ENCODE measurements at regions not wholly inside any gene's neighbourhood (a gene's known extent, or its start where the extent isn't known, plus 50 kb on each side); places are given as distances from the start of the nearest gene placed in this dataset.
A peak's percentile ranks its signal among the peaks of the same experiment; 100 is the strongest.
"Not testable (repeated sequence)": the region's sequence is repeated elsewhere in the genome, so short reads cannot be mapped to it uniquely, and the experiment has no call there.

GRCh38 chr2:20499387-20499786, 52.5 kb downstream of the RHOB start:
- no peak for DNase-seq (ENCODE audit: extremely low read depth in 1 of 2, low read depth in 1 of 2)

- DNase-seq (ENCODE audit: extremely low read depth in 1 of 2, low read depth in 1 of 2): no peak
Observed at GRCh38 chr2:20501974-20502373, 55.1 kb downstream of the RHOB start.

- DNase-seq (ENCODE audit: extremely low read depth in 1 of 2, low read depth in 1 of 2): not testable (repeated sequence)
Observed at GRCh38 chr2:20502496-20502895, 55.6 kb downstream of the RHOB start.

GRCh38 chr2:20504174-20504573, 57.3 kb downstream of the RHOB start:
- no peak for DNase-seq (ENCODE audit: extremely low read depth in 1 of 2, low read depth in 1 of 2)

GRCh38 chr2:20506201-20506685, 59.4 kb downstream of the RHOB start:
- DNase-seq (ENCODE audit: extremely low read depth in 1 of 2, low read depth in 1 of 2): no peak

GRCh38 chr2:20507166-20507692, 60.4 kb downstream of the RHOB start:
- peak in 1 of 2 donors; percentile 26 for DNase-seq (ENCODE audit: extremely low read depth in 1 of 2, low read depth in 1 of 2)

DNA sequence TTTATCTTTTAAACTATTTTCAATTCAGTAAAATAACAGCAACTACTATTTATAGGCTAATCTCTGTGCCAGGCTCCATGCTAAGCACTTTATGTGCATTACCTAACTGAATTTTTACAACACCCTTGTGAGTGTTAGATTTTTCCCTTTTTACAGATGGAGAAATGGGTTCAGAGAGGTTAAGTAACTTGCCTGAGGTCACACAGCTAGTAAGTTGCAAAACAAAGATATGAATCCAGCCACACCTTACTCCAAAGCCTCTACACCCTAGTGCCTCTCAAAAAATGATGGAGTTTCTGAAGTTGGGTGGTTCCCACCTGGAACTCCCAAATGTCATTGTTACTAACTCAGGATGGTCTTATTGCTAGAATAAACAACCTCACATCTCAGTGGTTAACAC, 60.8 kb downstream of the RHOB start:
- no peak for DNase-seq (ENCODE audit: extremely low read depth in 1 of 2, low read depth in 1 of 2)

- DNase-seq (ENCODE audit: extremely low read depth in 1 of 2, low read depth in 1 of 2): no peak
Observed at GRCh38 chr2:20509301-20509769, 62.5 kb downstream of the RHOB start.

DNA sequence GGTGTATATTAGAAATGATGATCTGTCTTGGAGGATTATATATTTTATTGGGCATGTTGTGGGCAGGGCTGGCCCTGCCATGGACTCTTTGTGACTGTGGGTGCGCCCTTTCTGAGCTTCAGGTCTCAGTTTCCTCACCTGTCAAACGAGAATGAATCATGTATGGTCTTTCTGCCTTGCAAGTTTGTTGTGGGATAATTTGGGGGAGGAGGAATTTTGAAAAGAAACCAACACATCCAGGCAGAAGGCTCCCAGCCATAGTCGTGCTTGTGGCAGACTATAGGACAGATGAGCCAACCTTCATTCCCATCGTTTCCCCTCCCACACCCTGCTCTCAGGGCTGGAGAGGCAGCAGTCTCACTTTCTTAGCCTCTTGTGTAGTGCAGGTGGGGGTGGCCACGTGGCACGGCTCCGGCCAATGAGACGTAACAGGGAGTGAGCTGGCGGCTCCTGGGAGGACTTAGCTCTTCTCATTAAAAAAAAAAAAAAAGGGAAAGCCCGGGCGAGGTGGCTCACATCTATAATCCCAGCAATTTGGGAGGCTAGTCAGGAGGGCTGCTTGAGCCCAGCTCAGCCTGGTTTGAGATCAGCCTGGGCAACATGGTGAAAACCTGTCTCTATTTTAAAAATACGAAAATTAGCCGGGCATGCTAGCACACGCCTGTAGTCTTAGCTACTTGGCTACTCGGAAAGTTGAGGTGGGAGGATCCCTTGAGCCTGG, 63.1 kb downstream of the RHOB start:
- DNase-seq (ENCODE audit: extremely low read depth in 1 of 2, low read depth in 1 of 2): no peak

DNA sequence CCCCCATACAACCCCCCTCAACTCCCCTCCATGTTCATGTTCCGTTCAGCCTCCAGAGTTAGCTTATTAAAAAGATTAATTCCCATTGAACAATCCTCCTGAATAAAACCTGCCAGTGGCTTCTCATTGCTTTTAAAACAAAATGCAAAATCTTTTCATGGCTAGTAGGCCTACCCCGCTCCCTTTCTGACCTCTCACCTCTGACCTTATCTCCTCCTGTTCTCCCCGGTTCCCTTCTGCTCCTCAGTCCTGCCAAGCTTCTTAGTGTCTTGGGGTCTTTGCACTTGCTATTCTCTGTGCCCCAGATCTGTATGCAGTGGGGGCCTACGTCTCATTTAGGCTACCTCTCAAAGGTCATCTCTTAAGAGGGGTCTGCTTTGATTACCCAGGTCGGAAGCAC, 64.3 kb downstream of the RHOB start:
- DNase-seq (ENCODE audit: extremely low read depth in 1 of 2, low read depth in 1 of 2): no peak

- DNase-seq (ENCODE audit: extremely low read depth in 1 of 2, low read depth in 1 of 2): no peak
Observed at GRCh38 chr2:20512061-20512605, 65.3 kb downstream of the RHOB start.

DNA sequence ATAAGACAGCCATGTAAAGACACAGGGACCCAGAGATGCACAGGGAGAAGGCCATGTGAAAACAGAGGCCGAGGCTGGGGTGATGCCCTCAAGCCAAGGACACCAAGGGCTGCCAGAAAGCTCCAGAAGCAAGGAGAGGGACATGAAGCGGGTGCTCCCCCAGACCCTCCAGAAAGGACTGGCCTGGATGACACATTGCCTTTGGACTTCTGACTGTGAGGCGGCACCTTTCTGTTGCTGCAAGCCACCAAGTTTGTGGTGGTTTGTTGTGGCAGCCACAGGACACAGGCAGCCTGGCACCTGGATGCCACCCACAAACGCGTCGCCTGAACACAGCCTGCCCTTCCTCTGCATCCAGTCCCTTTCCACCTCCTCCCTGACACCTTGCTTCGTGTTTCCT, 67.1 kb downstream of the RHOB start:
- DNase-seq (ENCODE audit: extremely low read depth in 1 of 2, low read depth in 1 of 2): no peak

DNA sequence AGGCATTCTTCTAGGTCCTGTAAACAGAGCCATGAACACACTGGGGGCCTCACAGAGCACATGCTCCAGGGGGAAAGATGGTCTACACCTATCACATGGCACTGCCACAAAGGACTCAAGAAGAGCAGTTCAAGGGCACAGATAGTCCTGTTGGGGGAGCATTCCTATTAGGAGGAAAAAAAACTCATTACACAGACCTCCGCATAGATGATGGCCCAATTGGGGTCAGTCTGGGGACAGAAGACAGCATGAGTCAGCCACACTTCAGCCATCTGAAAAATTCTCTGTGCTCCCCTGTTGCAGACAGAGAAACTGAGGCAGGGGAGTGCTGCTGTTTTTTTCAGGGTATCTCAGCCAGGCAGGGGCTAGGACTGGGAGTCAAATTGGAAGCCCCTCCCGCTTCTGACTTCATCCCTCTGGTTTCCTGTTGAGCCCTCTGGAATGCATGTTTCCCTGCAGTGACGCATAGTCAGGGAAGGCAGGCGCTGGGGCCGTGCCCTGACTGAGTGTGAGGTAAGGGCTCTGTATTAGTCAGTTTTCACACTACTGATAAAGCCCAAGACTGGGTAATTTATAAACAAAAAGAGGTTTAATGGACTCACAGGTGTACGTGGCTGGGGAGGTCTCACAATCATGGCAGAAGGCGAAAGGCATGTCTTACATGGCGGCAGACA, 67.9 kb downstream of the RHOB start:
- DNase-seq (ENCODE audit: extremely low read depth in 1 of 2, low read depth in 1 of 2): no peak

DNA sequence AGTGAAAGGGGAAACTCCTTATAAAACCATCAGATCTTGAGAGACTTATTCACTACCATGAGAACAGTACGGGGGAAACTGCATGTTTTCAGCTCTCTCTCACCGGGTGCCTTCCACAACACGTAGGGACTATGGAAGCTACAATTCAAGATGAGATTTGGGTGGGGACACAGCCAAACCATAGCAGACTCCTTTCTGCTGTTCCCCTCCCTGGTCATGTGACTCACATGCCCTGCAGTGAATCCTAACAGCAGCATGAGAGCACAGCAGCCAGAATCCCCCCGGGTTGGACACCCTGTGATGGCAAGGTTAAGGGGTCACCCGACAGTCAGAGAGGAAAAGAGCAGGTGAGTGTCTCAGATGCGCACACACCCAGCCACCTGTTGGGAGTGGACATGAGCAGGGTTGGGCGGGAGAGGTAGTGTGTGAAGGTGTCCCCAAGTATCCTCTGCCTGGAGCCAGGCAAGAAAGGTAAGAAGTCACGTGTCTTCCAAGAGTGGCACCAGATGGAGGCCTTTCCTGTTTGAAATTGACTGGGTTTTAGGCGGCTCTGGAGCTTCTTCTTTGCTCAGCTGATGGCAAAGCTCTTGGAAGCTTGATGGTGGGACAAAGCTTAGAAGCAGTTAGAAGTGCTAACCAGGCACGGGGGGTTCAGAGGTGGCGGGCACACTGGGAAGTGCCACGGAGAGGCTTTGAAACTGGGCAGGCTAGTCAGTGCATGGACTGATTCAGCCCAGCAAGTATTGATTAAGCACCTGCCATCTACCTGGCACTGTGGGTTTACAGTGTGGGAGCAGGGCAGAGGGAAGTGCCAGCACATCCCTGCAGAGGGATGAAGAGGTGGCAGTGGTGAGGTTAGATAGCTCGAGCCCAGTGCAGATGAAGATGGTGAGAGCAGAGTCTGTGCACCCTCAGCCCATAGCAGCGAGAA, 68.7 kb downstream of the RHOB start:
- no peak for DNase-seq (ENCODE audit: extremely low read depth in 1 of 2, low read depth in 1 of 2)

GRCh38 chr2:20516291-20516645, 69.4 kb downstream of the RHOB start:
- DNase-seq (ENCODE audit: extremely low read depth in 1 of 2, low read depth in 1 of 2): no peak

GRCh38 chr2:20516646-20517341, 69.9 kb downstream of the RHOB start:
- no peak for DNase-seq (ENCODE audit: extremely low read depth in 1 of 2, low read depth in 1 of 2)

GRCh38 chr2:20519309-20519708, 72.4 kb downstream of the RHOB start:
- DNase-seq (ENCODE audit: extremely low read depth in 1 of 2, low read depth in 1 of 2): no peak

DNA sequence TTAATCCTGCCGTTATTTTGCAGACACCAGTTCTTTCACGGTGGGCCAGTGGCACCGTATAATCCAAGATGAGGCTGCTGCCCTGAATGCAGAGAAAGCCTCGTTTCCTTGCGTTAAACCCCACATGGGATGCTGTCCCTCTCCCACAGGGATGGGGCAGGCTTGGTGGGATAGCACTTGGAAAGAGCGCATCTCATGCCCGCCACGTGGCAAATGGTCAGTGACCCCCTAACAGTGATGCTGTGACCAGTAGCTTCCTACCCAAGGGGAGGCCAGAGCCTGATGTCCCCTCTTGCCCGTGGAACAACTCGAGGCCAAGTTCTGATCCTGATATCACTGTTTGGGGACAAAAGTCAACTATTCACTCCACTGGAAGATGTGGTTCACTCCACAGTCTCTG, 73.3 kb downstream of the RHOB start:
- no peak for DNase-seq (ENCODE audit: extremely low read depth in 1 of 2, low read depth in 1 of 2)

DNA sequence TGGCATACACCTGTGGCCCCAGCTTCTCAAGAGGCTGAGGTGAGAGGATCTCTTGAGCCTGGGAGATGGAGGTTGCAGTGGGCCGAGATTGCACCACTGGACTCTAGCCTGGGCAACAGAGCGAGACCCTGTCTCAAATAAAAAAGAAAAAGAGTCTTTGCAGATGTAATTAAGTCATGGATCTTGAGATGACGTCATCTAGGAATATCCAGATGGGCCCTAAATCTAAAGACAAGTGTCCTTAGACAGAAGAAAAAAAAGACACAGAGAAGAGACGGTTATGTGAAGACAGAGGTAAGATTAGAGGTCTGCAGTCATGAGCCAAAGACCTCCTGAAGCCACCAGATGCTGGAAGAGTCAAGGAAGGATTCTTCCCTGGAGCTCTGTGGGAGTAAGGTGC, 74.3 kb downstream of the RHOB start:
- no peak for DNase-seq (ENCODE audit: extremely low read depth in 1 of 2, low read depth in 1 of 2)

DNA sequence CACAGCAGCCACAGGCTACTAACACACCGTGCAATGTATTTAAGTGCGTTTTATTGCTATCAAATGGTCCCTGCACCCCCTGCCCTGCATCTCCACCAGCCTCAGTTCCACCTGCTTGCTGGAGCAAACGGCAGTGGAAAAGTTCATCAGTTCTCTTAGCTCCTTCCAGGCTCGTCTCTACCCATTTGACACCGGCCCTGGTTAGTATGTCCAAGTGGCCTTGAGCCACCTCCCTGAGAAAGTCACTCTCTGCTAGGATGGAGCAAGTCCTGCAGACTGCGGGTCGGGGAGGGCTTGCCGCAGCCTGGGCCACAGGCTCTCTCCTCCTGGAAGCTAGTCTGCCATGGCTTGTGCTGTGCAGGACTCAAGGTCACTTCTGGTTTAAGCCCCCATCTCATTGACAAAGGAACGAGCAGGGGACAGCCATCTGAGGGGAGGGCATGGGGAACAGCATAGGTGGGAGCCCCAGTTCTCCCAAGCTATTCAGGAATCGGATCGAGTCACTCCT, 74.9 kb downstream of the RHOB start:
- no peak for DNase-seq (ENCODE audit: extremely low read depth in 1 of 2, low read depth in 1 of 2)

All from stimulated activated CD8-positive, alpha-beta memory T cell treated with anti-CD3 and anti-CD28 coated beads, Interleukin-7, amount 100 ng/mL, for 48 hours (primary cell).